Trophoblast cell (in vitro differentiated cells and primary cell): ENCODE measurements at regions not wholly inside any gene's neighbourhood (a gene's known extent, or its start where the extent isn't known, plus 50 kb on each side); places are given as distances from the start of the nearest gene placed in this dataset.

ENCODE experiments used
- DNase-seq, 2 donors: peaks; one replicate each; pipeline ENCODE4 v3.0.0-alpha.2; 2016
- H2AFZ ChIP-seq: 2 replicates; pipeline ENCODE4 v1.6.1; 2013; ENCODE audit warnings: low read length, moderate library complexity, mild to moderate bottlenecking; ENCODE audit not compliant: insufficient read depth, poor library complexity
- H2AK5ac ChIP-seq: 2 replicates; pipeline ENCODE4 v1.6.1; 2013; ENCODE audit warnings: mild to moderate bottlenecking, low read length
- H2BK120ac ChIP-seq: 2 replicates; pipeline ENCODE4 v1.6.1; 2013; ENCODE audit warnings: low read length, mild to moderate bottlenecking, moderate library complexity; ENCODE audit not compliant: insufficient read depth, poor library complexity
- H2BK12ac ChIP-seq: 2 replicates; pipeline ENCODE4 v1.6.1; 2013; ENCODE audit warnings: mild to moderate bottlenecking, low read length, moderate library complexity
- H2BK5ac ChIP-seq: 2 replicates; pipeline ENCODE4 v1.6.1; 2013; ENCODE audit warnings: low read length, low read depth, moderate library complexity, mild to moderate bottlenecking; ENCODE audit not compliant: poor library complexity
- H3K14ac ChIP-seq: 2 replicates; pipeline ENCODE4 v1.6.1; 2013; ENCODE audit warnings: mild to moderate bottlenecking, low read length
- H3K18ac ChIP-seq: 2 replicates; pipeline ENCODE4 v1.6.1; 2013; ENCODE audit warnings: mild to moderate bottlenecking, low read length
- H3K23ac ChIP-seq: 2 replicates; pipeline ENCODE4 v1.6.1; 2013; ENCODE audit warnings: low read length
- H3K27ac ChIP-seq: 2 replicates; pipeline ENCODE4 v1.5.1; 2013; ENCODE audit warnings: low read depth, mild to moderate bottlenecking, inconsistent platforms, low read length, moderate library complexity
- H3K27me3 ChIP-seq: 2 replicates; pipeline ENCODE4 v1.6.1; 2013; ENCODE audit warnings: inconsistent platforms, mild to moderate bottlenecking, low read length, moderate library complexity; ENCODE audit not compliant: insufficient read depth
- H3K36me3 ChIP-seq, 2 experiments: 1 replicate in 1 of 2; 2 replicates in 1 of 2; pipeline ENCODE4 v1.6.1; 2013; ENCODE audit warnings: low read length in 2 of 2, mild to moderate bottlenecking in 2 of 2, moderate library complexity in 1 of 2; ENCODE audit not compliant: insufficient read depth in 2 of 2, control insufficient read depth in 1 of 2
- H3K4ac ChIP-seq: 2 replicates; pipeline ENCODE4 v1.6.1; 2013; ENCODE audit warnings: low read depth, mild to moderate bottlenecking, low read length, moderate library complexity
- H3K4me1 ChIP-seq, 2 experiments: 1 replicate in 1 of 2; 2 replicates in 1 of 2; pipeline ENCODE4 v1.6.1; 2013; ENCODE audit warnings: low read length in 2 of 2, mild to moderate bottlenecking in 2 of 2, moderate library complexity in 1 of 2; ENCODE audit not compliant: insufficient read depth in 2 of 2, control insufficient read depth in 1 of 2
- H3K4me2 ChIP-seq: 2 replicates; pipeline ENCODE4 v1.6.1; 2013; ENCODE audit warnings: inconsistent platforms, mild to moderate bottlenecking, low read length, moderate library complexity
- H3K4me3 ChIP-seq: 2 replicates; pipeline ENCODE4 v1.5.1; 2013; ENCODE audit warnings: mild to moderate bottlenecking, low read depth, low read length, inconsistent platforms
- H3K79me1 ChIP-seq: one replicate; pipeline ENCODE4 v1.6.1; 2013; ENCODE audit warnings: low read length
- H3K79me2 ChIP-seq: 2 replicates; pipeline ENCODE4 v1.6.1; 2013; ENCODE audit warnings: low read length, mild to moderate bottlenecking; ENCODE audit not compliant: control insufficient read depth, insufficient read depth, poor library complexity
- H3K9ac ChIP-seq: 2 replicates; pipeline ENCODE4 v1.6.1; 2013; ENCODE audit warnings: mild to moderate bottlenecking, low read length
- H3K9me3 ChIP-seq: 2 replicates; pipeline ENCODE4 v1.6.1; 2013; ENCODE audit warnings: low read depth, mild to moderate bottlenecking, control low read depth, inconsistent platforms, low read length; ENCODE audit not compliant: insufficient read depth
- H4K12ac ChIP-seq: 2 replicates; pipeline ENCODE4 v1.6.1; 2013; ENCODE audit warnings: low read depth, mild to moderate bottlenecking, low read length, moderate library complexity
- H4K8ac ChIP-seq: 2 replicates; pipeline ENCODE4 v1.6.1; 2013; ENCODE audit warnings: low read depth, mild to moderate bottlenecking, low read length, moderate library complexity
- H4K91ac ChIP-seq: one replicate; pipeline ENCODE4 v1.6.1; 2013; ENCODE audit warnings: low read depth, mild to moderate bottlenecking, low read length, moderate library complexity
- WGBS: extraction: QIAGEN DNeasy Blood & Tissue Kit; methylation state at CpG from one replicate; pipeline ENCODE4 v1.1.7; 2013; ENCODE audit warnings: missing lambda C conversion rate; ENCODE audit not compliant: insufficient read length, insufficient coverage; ENCODE audit errors: extremely low coverage; 5-methylcytosine and 5-hydroxymethylcytosine counted together

DNA sequence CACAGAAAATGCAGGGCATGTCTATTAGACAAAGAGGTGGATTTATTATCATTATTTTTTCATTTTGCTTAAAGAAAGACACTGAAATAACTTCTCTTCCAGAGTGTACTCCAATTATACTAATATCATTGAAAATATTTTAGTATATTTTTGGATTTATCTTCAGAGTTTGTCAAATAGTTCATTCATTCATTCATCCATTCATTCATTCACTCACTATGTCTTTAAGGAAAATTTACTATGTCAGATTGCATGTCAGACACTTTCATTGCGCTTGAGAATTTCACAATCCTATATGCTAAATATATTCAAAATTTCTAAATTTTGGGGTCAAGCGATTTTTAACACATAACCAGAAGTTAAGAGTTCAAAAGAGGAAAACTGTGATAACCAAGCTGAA, 479.1 kb downstream of the ZEB2 start:
- no peak overlapping the region for H4K12ac ChIP-seq
- no peaks in the 10 kb centered on the region for H3K27me3 ChIP-seq
- no peak overlapping the region for H4K8ac ChIP-seq
- H3K36me3 ChIP-seq: no peaks in the 10 kb centered on the region
- H3K18ac ChIP-seq: no peak overlapping the region
- H4K91ac ChIP-seq: no peak overlapping the region
- DNase-seq: no peak
- no peaks in the 10 kb centered on the region for H3K4me1 ChIP-seq
- WGBS: no CpG with 5 or more reads among the region's 2 CpGs
- no peak overlapping the region for H3K4me2 ChIP-seq
- H3K14ac ChIP-seq: no peak overlapping the region
- no peak overlapping the region for H2BK5ac ChIP-seq
- no peak overlapping the region for H2AK5ac ChIP-seq
- no peak overlapping the region for H3K4ac ChIP-seq
- no peak overlapping the region for H2BK12ac ChIP-seq
- H3K23ac ChIP-seq: no peak overlapping the region
- H3K9ac ChIP-seq: no peak overlapping the region
- H2BK120ac ChIP-seq: no peak overlapping the region
- H3K79me1 ChIP-seq: no peaks in the 10 kb centered on the region
- H2AFZ ChIP-seq: no peak overlapping the region
- H3K27ac ChIP-seq: no peak overlapping the region
- no peaks in the 10 kb centered on the region for H3K9me3 ChIP-seq
- H3K4me3 ChIP-seq: no peak overlapping the region
- no peaks in the 10 kb centered on the region for H3K79me2 ChIP-seq

GRCh38 chr2:144032566-144032965, 487.4 kb downstream of the ZEB2 start:
- Histone ChIP-seq H3K4me2 (no peak overlapping the region), H3K79me2 (no peaks in the 10 kb centered on the region), H3K27ac (no peak overlapping the region), H3K18ac (no peak overlapping the region), H2BK5ac (no peak overlapping the region), H4K8ac (no peak overlapping the region), H2BK120ac (no peak overlapping the region), H3K4me1 (no peaks in the 10 kb centered on the region), H4K12ac (no peak overlapping the region), H2AFZ (no peak overlapping the region), H3K23ac (no peak overlapping the region), H3K9ac (no peak overlapping the region), H2AK5ac (no peak overlapping the region), H3K14ac (no peak overlapping the region), H3K36me3 (no peaks in the 10 kb centered on the region), H3K4ac (no peak overlapping the region), H3K9me3 (no peaks in the 10 kb centered on the region), H3K79me1 (no peaks in the 10 kb centered on the region), H3K27me3 (no peaks in the 10 kb centered on the region), H2BK12ac (no peak overlapping the region), H3K4me3 (no peak overlapping the region), H4K91ac (no peak overlapping the region)
- DNase-seq: no peak

DNA sequence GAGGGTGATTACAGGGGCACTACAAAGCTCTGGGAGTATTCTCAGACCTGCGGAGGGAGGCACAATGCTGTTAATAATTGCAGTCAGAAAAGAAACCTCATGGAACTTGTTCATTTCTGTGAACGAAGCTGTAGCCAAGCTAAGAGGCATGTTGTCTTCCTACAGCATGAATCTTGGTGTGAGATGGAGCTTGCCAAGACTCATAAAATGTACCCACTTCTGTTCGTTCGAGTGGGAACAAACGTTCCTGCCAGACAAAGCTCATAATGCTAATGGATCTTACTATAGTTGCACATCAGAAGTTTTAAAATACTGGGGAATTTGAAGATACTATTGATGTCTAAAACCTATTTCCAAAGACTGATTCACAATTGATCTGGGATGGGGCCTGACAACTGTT, 489.1 kb downstream of the ZEB2 start:
- Histone ChIP-seq H3K4me1 (no peaks in the 10 kb centered on the region), H2AK5ac (no peak overlapping the region), H3K14ac (no peak overlapping the region), H2BK12ac (no peak overlapping the region), H3K9me3 (no peaks in the 10 kb centered on the region), H4K8ac (no peak overlapping the region), H3K4me2 (no peak overlapping the region), H3K79me2 (no peaks in the 10 kb centered on the region), H3K27me3 (no peaks in the 10 kb centered on the region), H3K79me1 (no peaks in the 10 kb centered on the region), H2BK120ac (no peak overlapping the region), H3K36me3 (no peaks in the 10 kb centered on the region), H3K18ac (no peak overlapping the region), H2AFZ (no peak overlapping the region), H4K12ac (no peak overlapping the region), H3K9ac (no peak overlapping the region), H2BK5ac (no peak overlapping the region), H3K27ac (no peak overlapping the region), H3K4me3 (no peak overlapping the region), H3K4ac (no peak overlapping the region), H3K23ac (no peak overlapping the region), H4K91ac (no peak overlapping the region)
- no peak for DNase-seq
- WGBS: no CpG with 5 or more reads among the region's 5 CpGs

DNA sequence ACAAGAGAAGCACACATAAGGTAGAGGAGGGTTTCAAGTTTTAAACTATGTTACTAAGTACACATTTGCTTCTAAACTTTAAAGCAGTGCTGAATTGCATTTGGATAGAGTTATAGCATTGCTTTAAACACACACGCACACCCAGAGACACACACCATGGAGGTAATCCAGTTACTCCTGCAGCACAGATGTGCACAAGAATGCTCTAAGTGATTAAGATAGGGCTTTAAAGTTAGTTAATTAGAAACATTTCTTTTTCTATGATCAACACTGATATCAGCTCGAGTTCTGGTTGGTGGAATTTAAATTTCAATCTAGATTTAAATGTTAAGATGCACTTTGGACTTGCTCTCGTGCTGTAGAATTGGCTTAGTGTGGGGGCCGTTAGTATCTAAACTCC, 492.3 kb downstream of the ZEB2 start:
- Histone ChIP-seq H4K12ac (no peak overlapping the region), H3K14ac (no peak overlapping the region), H4K8ac (no peak overlapping the region), H3K79me2 (no peaks in the 10 kb centered on the region), H3K23ac (no peak overlapping the region), H3K27me3 (no peaks in the 10 kb centered on the region), H3K9ac (no peak overlapping the region), H3K79me1 (no peaks in the 10 kb centered on the region), H2BK5ac (no peak overlapping the region), H3K27ac (no peak overlapping the region), H4K91ac (no peak overlapping the region), H3K36me3 (no peaks in the 10 kb centered on the region), H3K4me1 (no peaks in the 10 kb centered on the region), H2BK120ac (no peak overlapping the region), H2BK12ac (no peak overlapping the region), H3K4me2 (no peak overlapping the region), H2AFZ (no peak overlapping the region), H3K18ac (no peak overlapping the region), H3K4me3 (no peak overlapping the region), H2AK5ac (no peak overlapping the region), H3K9me3 (no peaks in the 10 kb centered on the region), H3K4ac (no peak overlapping the region)
- no peak for DNase-seq
- WGBS: no CpG with 5 or more reads among the region's 4 CpGs

- H2AFZ ChIP-seq: no peak overlapping the region
- DNase-seq: no peak
- H3K4ac ChIP-seq: no peak overlapping the region
- H2AK5ac ChIP-seq: no peak overlapping the region
- no peak overlapping the region for H3K23ac ChIP-seq
- WGBS: no CpG with 5 or more reads among the region's 1 CpG
- no peak overlapping the region for H4K12ac ChIP-seq
- no peaks in the 10 kb centered on the region for H3K27me3 ChIP-seq
- no peaks in the 10 kb centered on the region for H3K9me3 ChIP-seq
- no peaks in the 10 kb centered on the region for H3K79me2 ChIP-seq
- no peak overlapping the region for H4K91ac ChIP-seq
- no peak overlapping the region for H2BK12ac ChIP-seq
- H3K79me1 ChIP-seq: no peaks in the 10 kb centered on the region
- no peak overlapping the region for H4K8ac ChIP-seq
- no peaks in the 10 kb centered on the region for H3K4me1 ChIP-seq
- no peak overlapping the region for H3K14ac ChIP-seq
- H3K4me2 ChIP-seq: no peak overlapping the region
- H2BK5ac ChIP-seq: no peak overlapping the region
- H3K4me3 ChIP-seq: no peak overlapping the region
- no peaks in the 10 kb centered on the region for H3K36me3 ChIP-seq
- H3K9ac ChIP-seq: no peak overlapping the region
- H3K18ac ChIP-seq: no peak overlapping the region
- H3K27ac ChIP-seq: no peak overlapping the region
- H2BK120ac ChIP-seq: no peak overlapping the region
Measured at GRCh38 chr2:144026753-144027152, 493.2 kb downstream of the ZEB2 start.
